ENCODE measurements at regions not wholly inside any gene's neighbourhood (a gene's known extent, or its start where the extent isn't known, plus 50 kb on each side); places are given as distances from the start of the nearest gene placed in this dataset.
A peak's percentile ranks its signal among the peaks of the same experiment; 100 is the strongest.

- DNase-seq (ENCODE audit: low read depth), result no peak
These were observed 53.6 kb upstream of the NT5E start for GRCh38 chr6:85396159-85396808.

GRCh38 chr6:85395746-85396145 lies 54.1 kb upstream of the NT5E start:
- DNase-seq (ENCODE audit: low read depth), result no peak

- DNase-seq (ENCODE audit: low read depth), result peak; percentile 34
These were observed 54.9 kb upstream of the NT5E start for GRCh38 chr6:85394853-85395538.

GRCh38 chr6:85394199-85394598 lies 55.7 kb upstream of the NT5E start:
- DNase-seq (ENCODE audit: low read depth), result no peak

GRCh38 chr6:85392379-85392778 lies 57.5 kb upstream of the NT5E start:
- DNase-seq (ENCODE audit: low read depth), result no peak

- DNase-seq (ENCODE audit: low read depth), result peak; percentile 65
These were observed 59.1 kb upstream of the NT5E start for GRCh38 chr6:85390775-85391174.

- DNase-seq (ENCODE audit: low read depth), result peak; percentile 58
These were observed 59.7 kb upstream of the NT5E start for GRCh38 chr6:85390105-85390728.

- no peak for DNase-seq (ENCODE audit: low read depth)
These were observed 60.6 kb upstream of the NT5E start for GRCh38 chr6:85389151-85389797.

GRCh38 chr6:85388531-85388930 lies 61.4 kb upstream of the NT5E start:
- DNase-seq (ENCODE audit: low read depth), result no peak

- DNase-seq (ENCODE audit: low read depth), result no peak
These were observed 64.1 kb upstream of the NT5E start for GRCh38 chr6:85385636-85386315.

GRCh38 chr6:85383042-85383441 lies 66.8 kb upstream of the NT5E start:
- DNase-seq (ENCODE audit: low read depth), result no peak

- DNase-seq (ENCODE audit: low read depth), result no peak
These were observed 67.3 kb upstream of the NT5E start for GRCh38 chr6:85382541-85382940.

GRCh38 chr6:85372915-85373270 lies 77.0 kb upstream of the NT5E start:
- no peak for DNase-seq (ENCODE audit: low read depth)

GRCh38 chr6:85372188-85372914 lies 77.5 kb upstream of the NT5E start:
- DNase-seq (ENCODE audit: low read depth), result peak; percentile 37

GRCh38 chr6:85368631-85369030 lies 81.3 kb upstream of the NT5E start:
- DNase-seq (ENCODE audit: low read depth), result no peak

GRCh38 chr6:85364344-85364743 lies 85.5 kb upstream of the NT5E start:
- DNase-seq (ENCODE audit: low read depth), result peak; percentile 91

- no peak for DNase-seq (ENCODE audit: low read depth)
These were observed 86.0 kb upstream of the NT5E start for GRCh38 chr6:85363870-85364269.

- peak; percentile 26 for DNase-seq (ENCODE audit: low read depth)
These were observed 87.1 kb upstream of the NT5E start for GRCh38 chr6:85362652-85363310.

GRCh38 chr6:85361643-85362014 lies 88.3 kb upstream of the NT5E start:
- DNase-seq (ENCODE audit: low read depth), result no peak

- peak; percentile 99 for DNase-seq (ENCODE audit: low read depth)
These were observed 88.9 kb upstream of the NT5E start for GRCh38 chr6:85360794-85361642.
